WI38 (cell line): ENCODE measurements at regions not wholly inside any gene's neighbourhood (a gene's known extent, or its start where the extent isn't known, plus 50 kb on each side); places are given as distances from the start of the nearest gene placed in this dataset.
"Not testable (repeated sequence)": the region's sequence is repeated elsewhere in the genome, so short reads cannot be mapped to it uniquely, and the experiment has no call there.

Experiments used
- H3K4me3 ChIP-seq: 2 replicates; pipeline ENCODE4 v1.5.1; 2011; ENCODE audit warnings: low read depth, mild to moderate bottlenecking, control low read depth, low read length
- TF ChIP-seq, protein P1 (sequence below): IDR thresholded peaks from 2 replicates; pipeline ENCODE4 v1.5.1; 2012; ENCODE audit warnings: low read depth, mild to moderate bottlenecking, control low read depth, low read length

GRCh38 chr4:66130042-66130441, 459.8 kb upstream of the EPHA5 start:
- TF ChIP-seq, protein P1, sequence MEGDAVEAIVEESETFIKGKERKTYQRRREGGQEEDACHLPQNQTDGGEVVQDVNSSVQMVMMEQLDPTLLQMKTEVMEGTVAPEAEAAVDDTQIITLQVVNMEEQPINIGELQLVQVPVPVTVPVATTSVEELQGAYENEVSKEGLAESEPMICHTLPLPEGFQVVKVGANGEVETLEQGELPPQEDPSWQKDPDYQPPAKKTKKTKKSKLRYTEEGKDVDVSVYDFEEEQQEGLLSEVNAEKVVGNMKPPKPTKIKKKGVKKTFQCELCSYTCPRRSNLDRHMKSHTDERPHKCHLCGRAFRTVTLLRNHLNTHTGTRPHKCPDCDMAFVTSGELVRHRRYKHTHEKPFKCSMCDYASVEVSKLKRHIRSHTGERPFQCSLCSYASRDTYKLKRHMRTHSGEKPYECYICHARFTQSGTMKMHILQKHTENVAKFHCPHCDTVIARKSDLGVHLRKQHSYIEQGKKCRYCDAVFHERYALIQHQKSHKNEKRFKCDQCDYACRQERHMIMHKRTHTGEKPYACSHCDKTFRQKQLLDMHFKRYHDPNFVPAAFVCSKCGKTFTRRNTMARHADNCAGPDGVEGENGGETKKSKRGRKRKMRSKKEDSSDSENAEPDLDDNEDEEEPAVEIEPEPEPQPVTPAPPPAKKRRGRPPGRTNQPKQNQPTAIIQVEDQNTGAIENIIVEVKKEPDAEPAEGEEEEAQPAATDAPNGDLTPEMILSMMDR: no peak
- no peak overlapping the region for H3K4me3 ChIP-seq

DNA sequence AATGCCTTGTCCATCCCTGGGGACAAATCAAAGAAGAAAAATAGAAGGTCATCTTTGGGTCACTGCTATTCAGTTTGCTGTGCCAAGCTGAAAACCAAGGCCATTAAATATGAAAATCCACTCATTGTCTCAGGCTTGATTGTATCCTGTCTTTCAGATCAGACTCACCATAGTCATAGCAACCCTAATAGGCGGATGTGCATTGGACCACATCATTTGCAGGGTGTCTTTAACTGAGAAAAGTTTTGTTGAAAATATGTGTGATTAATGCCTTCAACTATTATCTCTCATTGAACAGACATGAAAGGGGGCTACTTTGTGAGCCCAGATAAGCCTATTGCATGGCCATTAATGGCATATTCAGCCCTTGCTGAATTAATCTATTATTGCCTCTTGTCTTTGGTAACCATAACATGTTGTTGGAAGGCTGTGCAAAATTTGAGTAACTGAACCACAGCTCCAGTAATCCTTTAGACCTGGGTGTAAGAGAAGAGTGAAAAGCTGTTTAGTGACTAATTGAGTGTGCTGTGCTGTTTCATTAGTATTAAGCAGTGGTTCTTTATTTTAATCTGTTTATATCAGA, 453.6 kb upstream of the EPHA5 start:
- TF ChIP-seq, protein P1: no peak
- H3K4me3 ChIP-seq: no peak overlapping the region

GRCh38 chr4:66123190-66123589, 452.9 kb upstream of the EPHA5 start:
- TF ChIP-seq, protein P1: no peak
- H3K4me3 ChIP-seq: no peak overlapping the region

DNA sequence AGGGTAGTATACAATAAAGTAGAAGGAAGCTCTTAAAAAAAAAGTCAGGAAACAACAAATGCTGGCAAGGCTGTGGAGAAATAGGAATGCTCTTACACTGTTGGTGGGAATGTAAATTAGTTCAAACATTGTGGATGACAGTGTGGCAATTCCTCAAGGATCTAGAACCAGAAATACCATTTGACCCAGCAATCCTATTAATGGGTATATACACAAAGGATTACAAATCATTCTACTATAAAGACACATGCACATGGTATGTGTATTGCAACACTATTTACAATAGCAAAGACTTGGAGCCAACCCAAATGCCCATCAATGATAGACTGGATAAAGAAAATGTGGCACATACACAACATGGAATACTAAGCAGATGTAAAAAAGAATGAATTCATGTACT, 444.9 kb upstream of the EPHA5 start:
- not testable (repeated sequence) for H3K4me3 ChIP-seq

- H3K4me3 ChIP-seq: no peak overlapping the region
- TF ChIP-seq, protein P1: no peak
Measured at GRCh38 chr4:66108898-66109297, 438.6 kb upstream of the EPHA5 start.

GRCh38 chr4:66097218-66097617, 426.9 kb upstream of the EPHA5 start:
- no peak overlapping the region for H3K4me3 ChIP-seq
- TF ChIP-seq, protein P1: no peak

DNA sequence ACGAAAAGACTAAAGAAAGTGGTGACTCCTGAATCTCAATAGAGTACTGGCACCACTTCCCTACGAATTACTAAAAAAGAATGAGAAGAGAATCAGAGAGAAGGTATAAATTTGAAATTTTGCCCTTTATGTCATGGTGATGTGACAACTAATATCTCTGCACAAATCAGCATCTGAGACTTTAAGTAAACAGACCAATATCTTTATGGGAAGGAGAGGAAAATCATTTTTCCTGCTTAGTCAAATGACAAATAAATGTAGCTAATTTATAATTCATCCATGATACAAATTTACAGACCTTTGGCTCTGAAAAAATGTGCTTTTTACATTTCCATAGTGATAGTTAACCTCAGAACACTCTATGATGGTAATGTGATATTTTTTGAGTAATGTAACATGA, 424.8 kb upstream of the EPHA5 start:
- H3K4me3 ChIP-seq: no peak overlapping the region
- TF ChIP-seq, protein P1: no peak

GRCh38 chr4:66094070-66094469, 423.8 kb upstream of the EPHA5 start:
- no peak overlapping the region for H3K4me3 ChIP-seq
- TF ChIP-seq, protein P1: no peak
